Activated naive CD4-positive, alpha-beta T cell treated with Interleukin-2 at 50 U/mL for 16 hours (primary cell): ENCODE measurements at regions not wholly inside any gene's neighbourhood (a gene's known extent, or its start where the extent isn't known, plus 50 kb on each side); places are given as distances from the start of the nearest gene placed in this dataset.
"Not testable (repeated sequence)": the region's sequence is repeated elsewhere in the genome, so short reads cannot be mapped to it uniquely, and the experiment has no call there.

ENCODE experiments used
- DNase-seq: peaks from one replicate; pipeline ENCODE4 v3.0.0-alpha.2; 2020

DNA sequence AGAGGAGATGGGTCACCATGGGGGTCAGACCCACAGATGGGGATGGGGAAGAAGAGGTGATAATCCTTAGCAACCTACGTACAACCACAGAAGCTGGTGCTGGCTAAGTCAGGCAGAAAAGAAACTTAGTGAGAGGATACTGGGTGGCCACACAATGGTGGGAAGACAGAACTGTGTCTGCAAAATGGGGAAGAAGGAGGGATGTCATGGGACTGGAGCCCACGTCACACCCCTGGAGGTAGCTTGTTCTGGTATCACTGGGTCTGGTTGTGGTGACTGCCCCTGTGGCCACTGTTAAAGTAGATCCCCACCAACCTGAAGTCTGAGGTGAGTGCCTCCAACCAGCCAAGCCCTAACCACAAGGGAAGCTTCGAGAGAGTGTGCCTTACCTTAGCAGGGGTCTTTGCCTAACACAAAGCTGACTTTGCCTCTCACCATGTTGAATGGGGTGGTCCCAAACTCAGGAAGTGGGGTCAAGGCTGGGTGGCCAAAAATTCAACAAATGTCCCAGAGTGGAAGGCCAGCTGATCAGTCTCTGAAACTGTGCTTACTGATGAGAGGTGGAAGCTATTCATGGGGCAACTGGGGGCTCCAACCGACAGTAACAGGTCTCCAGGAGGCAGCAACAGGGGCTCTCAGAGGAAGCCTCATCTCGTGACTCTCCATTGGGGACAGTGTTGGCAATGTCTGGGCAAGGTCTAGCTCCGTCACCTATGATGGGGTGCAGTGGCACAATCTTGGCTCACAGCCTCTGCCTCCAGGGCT is 64.8 kb upstream of the SLC1A4 start:
- no peak for DNase-seq

DNA sequence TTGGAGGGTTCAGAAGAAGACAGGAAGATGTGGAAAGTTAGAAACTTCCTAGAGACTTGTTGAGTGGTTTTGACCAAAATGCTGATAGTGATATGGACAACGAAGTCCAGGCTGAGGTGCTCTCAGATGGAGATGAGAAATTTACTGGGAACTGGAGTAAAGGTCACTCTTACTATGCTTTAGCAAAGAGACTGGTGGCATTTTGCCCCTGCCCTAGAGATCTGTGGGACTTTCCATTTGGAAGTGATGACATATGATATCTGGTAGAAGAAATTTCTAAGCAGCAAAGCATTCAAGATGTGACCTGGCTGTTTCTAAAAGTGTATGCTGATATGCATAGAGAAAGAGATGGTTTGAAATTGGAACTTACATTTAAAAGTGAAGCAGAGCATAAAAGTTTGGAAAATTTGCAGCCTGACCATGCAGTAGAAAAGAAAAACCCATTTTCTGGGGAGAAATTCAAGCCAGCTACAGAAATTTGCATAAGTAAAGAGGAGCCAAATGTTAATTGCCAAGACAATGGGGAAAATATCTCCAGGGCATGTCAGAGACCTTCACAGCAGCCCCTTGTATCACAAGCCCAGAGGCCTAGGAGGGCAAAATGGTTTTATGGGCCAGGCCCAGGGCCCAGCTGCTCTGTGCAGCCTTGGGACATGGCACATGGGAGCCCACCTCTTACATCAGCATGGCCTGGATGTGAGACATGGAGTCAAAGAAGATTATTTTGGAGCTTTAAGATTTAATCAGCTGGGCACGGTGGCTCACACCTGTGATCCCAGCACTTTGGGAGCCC is 63.1 kb upstream of the SLC1A4 start:
- DNase-seq, result not testable (repeated sequence)

DNA sequence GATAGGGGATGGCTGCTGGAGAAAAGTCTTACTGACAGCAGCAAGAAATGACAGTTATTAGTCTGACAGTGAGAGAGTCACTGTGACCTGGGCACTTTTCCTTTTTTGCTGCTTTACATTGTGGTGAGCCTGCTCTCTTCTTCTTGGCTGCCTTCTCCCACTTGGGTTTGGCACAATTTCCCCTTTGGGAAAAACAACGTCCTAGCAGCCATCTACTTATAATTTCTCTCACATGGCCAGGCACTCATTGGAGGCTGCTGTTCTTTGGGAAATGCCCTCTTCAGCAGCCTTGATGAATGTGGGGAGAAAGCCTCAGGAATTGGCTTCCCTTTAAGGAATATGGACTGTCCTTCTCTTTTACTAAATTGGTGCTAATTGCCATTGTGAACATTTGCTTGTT is 60.4 kb upstream of the SLC1A4 start:
- no peak for DNase-seq

DNA sequence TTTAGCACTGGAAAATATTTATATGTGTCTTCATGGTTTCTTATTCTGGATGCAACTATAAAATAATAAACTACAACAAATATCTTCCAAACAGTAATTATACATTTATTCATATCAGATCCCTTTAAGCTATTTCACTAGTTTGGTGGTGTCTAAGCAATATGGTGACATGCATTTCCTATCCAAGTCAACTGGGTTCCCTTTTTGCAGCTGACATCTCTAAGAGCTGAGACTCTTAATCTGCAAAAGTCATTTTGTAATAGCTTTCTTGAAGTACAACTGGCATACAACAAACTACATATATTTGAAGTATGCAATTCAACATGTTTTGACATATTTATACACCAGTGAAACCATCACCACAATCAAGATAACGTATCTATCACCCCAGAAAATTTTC is 59.9 kb upstream of the SLC1A4 start:
- no peak for DNase-seq

DNA sequence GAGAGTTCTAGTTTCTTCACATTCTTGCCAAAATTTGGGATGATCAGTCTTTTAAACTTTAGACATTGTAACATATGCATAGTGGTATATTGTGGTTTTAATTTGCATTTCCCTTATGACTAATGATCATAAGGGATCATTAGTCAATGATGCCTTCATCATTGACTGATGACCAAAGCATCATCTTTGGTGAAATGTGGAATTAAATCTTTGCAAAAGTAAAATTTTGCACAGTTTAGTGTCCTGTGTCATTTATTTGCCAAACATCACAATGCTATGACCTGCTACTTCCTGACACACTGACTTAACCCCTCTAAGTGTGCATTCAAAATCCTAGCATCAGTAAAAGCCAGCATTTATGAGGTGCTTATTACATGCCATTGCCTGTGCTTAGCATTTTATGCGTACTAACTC is 58.9 kb upstream of the SLC1A4 start:
- DNase-seq, result no peak

DNA sequence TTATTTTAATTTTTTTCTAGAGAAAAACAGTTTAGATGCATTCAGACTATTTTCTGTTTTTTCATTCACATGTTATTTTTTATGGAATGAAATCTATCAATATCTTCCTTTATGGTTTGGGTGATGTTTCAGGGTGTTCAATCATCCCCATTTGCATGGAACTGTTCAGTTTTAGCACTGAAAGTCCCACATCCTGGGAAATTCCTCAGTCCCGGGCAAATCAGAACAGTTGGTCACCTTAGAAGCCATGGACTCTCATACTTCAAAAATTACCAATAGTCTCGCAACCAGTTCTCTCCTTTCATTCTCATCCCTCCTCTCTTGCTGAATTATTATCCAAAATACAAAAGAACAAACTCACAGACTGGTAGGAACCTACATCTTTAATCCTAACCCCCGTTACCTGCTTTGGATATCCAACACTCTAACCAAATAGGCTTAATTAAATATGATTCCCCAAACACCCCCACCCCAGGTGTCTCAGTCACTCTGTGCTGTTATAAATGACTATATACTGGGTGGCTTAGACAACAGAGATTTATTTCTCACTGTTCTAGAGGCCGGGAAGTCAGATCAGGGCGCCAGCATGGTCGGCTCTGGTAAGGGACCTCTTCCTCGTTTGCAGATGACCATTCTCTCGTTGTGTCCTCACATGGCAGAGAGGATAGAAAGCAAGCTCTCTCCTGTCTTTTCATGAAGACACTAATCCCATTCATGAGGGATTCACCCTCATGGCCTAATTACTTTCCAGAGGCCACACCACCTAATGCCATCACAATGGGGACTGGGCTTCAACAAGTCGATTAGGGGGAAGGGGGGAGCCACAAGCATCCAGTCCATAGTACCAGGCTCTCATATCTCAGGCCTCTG is 57.7 kb upstream of the SLC1A4 start:
- no peak for DNase-seq

DNA sequence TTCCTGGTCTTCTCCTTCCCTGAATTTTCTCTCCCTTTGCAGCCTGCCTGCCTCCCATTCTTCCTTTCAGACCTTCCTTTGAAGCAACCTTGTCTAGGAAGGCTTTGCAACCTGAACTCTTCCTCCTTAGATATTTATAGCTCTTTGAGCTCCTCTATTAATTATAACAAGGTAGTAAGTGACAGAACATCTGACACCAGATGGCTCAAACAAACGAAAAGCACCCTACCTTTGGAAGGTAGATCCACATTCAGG is 57.2 kb upstream of the SLC1A4 start:
- no peak for DNase-seq

DNA sequence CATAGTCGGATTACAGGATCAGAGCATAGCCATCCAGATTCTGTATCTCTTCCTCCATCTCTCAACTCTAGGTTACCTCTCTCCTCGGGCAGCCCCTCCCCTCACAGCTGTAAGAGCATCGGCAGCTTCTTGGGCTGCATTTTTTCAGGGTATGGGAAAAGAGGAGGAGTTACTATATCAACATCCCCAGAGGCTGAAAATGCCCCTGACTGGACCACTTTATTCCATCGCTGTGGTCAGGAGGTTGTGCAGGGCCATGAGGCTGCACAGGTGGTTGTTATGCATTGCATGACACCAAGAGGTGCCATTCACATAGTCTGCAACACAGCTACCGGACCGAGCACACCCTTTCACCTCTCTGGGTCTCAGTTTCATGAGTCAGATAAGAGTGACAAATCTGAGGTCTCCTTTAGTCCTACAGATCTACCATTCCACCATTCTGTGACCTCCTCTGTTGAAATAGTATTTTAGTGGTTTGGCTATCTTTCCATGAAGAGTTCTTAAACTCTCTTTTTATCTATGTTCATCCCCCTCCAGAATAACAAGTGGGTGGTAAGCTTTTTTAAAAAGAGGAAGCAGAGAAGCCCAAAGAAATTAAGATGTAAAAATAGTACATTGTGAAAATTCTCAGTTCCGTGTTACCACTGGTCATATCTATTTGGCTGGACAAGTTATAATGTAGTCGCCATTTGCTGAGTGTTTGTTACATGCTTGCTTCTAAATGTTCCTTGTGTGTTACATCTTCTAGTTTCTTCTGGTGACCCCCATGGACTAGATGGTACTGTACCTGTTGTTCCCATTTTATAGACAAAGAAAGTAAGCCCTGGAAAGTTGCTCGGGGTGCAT is 56.6 kb upstream of the SLC1A4 start:
- DNase-seq, result no peak

DNA sequence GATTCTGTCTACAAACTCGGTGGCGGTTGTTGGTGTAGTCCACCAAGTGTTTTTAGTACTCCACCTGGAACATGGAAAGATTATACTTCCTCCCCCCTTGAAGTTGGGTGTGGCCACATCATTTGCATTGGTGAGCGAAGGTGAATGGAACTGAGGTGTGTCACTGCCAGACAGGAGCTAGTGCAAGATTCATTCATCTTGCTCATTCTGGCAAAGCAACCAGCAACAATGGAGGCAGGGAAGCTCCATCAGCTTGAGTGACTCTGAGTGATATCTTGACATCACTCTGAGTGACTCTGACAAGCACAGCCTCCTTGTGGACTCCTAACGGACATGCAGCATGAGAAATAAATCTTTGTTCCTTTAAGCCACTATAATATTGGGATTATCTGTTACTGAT is 54.7 kb upstream of the SLC1A4 start:
- no peak for DNase-seq

DNA sequence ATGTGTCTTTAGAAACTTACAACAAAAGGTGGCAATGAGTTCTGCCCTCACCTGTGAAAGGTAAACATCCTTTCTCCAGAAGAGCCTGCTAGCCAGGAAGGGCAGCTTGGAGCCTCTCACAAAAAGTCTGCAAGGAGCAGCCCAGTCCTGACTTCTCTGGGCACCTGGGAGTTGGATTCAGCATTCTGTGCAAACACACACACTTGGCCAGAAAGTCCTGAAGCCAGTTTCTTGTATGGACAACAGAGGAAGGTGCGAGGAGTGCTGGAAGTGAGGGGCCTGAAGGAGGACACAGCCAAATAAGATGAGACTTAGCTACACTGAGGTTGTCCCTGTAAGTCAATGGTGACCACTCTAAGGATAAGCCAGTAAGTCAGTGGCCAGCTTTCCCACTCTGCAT is 52.4 kb upstream of the SLC1A4 start:
- no peak for DNase-seq

DNA sequence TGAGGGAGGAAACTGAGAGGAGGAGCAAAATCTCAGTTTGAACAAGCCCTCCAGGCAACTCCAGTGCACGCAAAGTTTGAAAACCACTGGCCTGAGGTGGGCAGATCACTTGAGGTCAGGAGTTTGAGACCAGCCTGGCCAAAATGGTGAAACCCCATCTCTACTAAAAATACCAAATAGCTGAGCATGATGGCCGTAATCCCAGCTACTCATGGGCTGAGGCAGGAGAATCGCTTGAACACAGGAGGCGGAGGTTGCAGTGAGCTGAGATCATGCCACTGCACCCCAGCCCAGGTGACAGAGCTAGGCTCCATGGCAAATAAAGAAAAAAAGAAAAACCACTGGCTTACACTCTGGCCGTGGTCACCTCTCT is 51.9 kb upstream of the SLC1A4 start:
- DNase-seq, result not testable (repeated sequence)

DNA sequence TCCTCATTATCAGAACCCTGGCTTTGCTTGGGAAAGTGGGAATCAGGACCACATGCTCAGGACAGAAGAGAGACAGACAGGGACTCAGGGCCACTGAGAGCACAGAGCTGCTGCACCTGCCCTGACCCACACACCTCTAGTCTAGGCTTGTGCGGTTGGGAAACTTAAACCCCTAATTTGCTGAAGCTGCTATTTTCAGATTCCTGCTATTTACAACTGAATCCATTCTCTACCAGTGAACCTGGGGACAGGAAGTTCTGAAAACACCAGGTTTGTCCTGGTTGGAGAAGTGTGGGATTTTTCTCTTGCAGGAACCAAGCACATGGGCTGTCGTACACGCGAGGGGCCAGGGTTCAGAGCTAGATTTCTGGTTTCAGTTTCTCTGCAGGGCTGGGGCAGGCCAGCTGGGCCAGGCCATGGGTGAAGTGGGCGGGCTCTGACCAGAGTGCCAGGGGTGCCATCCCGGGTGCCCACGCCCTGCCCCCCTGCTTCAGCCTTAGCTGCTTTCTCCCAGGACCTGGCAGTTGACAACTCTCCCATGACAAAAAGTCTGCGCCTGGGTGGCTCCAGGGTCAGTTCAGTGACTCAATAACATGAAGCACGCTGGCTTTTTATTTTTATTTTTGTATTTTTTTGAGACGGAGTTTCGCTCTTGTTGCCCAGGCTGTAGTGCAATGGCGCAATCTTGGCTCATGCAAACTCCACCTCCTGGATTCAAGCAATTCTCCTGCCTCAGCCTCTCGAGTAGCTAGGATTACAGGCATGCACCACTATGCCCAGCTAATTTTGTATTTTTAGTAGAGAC is 51.3 kb upstream of the SLC1A4 start:
- no peak for DNase-seq

DNA sequence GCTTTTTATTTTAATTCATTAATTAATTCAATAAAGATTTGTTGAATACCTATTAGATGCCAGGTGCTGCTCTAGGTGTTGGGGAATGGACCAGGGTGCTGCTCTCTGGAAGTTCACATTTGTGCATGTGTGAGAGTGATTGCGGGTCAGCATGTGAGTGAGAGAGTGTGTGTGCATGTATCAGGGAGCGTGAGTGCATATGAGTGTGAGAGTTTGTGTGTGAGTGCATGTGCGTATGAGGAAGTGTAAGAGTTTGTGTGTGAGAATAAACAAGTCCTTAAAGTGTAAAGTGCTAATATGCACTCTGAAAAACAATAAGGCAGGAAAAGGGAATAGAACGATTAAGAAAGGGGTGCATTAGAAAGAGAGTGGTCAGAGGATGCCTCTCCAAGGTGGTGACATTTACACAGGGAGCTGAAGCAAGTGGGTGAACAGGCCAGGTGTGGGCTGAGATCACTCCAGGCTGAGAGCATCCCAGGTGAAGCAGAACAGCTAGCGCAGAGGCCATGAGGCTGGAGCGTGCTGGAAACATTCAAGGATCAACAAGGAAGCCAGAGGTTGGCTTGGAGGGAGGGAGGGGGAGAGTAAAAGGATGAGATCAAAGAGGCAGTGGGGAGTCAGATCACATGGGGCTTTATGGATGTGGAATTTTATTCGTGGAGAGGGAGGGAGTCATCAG is 50.5 kb upstream of the SLC1A4 start:
- DNase-seq, result no peak

DNA sequence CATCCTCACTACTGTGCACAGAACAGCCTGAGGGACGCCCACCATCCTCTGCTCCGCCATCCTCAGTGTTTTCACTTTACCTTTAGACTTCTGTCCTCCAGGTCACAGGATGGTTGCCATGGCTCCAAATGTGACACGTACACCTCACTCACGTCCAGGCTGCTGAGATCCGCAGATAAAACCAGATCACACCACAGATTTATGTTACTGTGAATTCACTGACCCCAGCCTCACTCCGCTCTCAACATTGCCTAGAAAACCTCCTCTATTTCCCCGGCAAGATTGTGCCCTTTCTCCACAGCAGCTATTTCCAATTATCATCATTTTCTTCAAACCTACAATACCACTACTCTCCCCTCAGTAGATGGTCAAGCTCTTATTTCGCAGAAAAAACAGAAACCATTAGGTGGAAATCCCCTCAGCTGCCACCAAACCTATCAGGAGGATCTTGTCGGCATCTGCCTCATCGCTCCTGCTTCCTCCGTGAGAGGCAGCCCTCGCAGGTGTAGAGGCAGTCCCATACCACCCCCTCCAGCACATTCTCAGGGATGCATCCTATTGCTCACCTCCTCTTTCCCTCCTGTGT is 49.8 kb upstream of the SLC1A4 start:
- DNase-seq, result no peak
